ENCODE measurements at regions not wholly inside any gene's neighbourhood (a gene's known extent, or its start where the extent isn't known, plus 50 kb on each side); places are given as distances from the start of the nearest gene placed in this dataset.

DNA sequence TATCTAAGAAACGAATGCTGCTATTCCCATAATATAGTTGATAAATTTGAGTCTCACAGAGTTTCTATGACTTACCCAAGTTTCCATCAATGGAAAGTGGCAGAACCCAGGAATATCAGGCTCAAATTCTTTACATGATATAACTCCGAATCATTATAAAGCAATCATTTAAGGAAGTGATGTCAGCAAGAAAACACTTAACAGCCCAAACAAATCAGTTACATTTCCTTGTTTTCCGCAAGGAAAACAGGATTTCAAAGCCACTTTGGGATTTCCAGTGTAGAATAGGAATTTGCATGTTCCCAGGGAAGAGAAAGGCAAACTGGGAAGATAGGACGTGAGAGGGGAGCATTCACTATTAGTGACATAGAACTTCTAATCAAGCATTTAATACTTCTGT, 311.4 kb upstream of the GOT2 start:
- no peaks in the 10 kb centered on the region for H4K20me1 ChIP-seq (ENCODE audit: insufficient read depth)
- no peak overlapping the region for H3K4me2 ChIP-seq
- H3K9me3 ChIP-seq = no peaks in the 10 kb centered on the region
- POLR2A ChIA-PET = no interaction called here
- no peak overlapping the region for H2AFZ ChIP-seq (ENCODE audit: low read depth)
- H3K27me3 ChIP-seq (ENCODE audit: insufficient read depth) = no peaks in the 10 kb centered on the region
- no peak overlapping the region for H3K9ac ChIP-seq
- no peaks in the 10 kb centered on the region for H3K4me1 ChIP-seq (ENCODE audit: control insufficient read depth in 1 of 2, insufficient read depth in 2 of 2, low read depth in 1 of 2, low read length in 1 of 2)
- TF ChIP-seq GABPA (IDR thresholded peaks at IDR 0.05; ENCODE audit: low read depth) (no peak), TEAD4 (IDR thresholded peaks at IDR 0.05; ENCODE audit: borderline replicate concordance, insufficient read depth) (no peak), NRF1 (IDR thresholded peaks at IDR 0.05; ENCODE audit: low read depth, low read length) (no peak)
- TF ChIP-seq, protein P1, sequence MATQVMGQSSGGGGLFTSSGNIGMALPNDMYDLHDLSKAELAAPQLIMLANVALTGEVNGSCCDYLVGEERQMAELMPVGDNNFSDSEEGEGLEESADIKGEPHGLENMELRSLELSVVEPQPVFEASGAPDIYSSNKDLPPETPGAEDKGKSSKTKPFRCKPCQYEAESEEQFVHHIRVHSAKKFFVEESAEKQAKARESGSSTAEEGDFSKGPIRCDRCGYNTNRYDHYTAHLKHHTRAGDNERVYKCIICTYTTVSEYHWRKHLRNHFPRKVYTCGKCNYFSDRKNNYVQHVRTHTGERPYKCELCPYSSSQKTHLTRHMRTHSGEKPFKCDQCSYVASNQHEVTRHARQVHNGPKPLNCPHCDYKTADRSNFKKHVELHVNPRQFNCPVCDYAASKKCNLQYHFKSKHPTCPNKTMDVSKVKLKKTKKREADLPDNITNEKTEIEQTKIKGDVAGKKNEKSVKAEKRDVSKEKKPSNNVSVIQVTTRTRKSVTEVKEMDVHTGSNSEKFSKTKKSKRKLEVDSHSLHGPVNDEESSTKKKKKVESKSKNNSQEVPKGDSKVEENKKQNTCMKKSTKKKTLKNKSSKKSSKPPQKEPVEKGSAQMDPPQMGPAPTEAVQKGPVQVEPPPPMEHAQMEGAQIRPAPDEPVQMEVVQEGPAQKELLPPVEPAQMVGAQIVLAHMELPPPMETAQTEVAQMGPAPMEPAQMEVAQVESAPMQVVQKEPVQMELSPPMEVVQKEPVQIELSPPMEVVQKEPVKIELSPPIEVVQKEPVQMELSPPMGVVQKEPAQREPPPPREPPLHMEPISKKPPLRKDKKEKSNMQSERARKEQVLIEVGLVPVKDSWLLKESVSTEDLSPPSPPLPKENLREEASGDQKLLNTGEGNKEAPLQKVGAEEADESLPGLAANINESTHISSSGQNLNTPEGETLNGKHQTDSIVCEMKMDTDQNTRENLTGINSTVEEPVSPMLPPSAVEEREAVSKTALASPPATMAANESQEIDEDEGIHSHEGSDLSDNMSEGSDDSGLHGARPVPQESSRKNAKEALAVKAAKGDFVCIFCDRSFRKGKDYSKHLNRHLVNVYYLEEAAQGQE (IDR thresholded peaks at IDR 0.05; ENCODE audit: low read depth, low read length) = no peak
- TF ChIP-seq, protein P2, sequence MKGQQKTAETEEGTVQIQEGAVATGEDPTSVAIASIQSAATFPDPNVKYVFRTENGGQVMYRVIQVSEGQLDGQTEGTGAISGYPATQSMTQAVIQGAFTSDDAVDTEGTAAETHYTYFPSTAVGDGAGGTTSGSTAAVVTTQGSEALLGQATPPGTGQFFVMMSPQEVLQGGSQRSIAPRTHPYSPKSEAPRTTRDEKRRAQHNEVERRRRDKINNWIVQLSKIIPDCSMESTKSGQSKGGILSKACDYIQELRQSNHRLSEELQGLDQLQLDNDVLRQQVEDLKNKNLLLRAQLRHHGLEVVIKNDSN (IDR thresholded peaks at IDR 0.05; ENCODE audit: borderline replicate concordance, low read depth) = no peak
- no peaks in the 10 kb centered on the region for H3K79me2 ChIP-seq (ENCODE audit: insufficient read depth)
- no peaks in the 10 kb centered on the region for H3K9me2 ChIP-seq
- 26% methylated on average over 4 of the region's 4 CpGs for WGBS (ENCODE audit: low lambda C conversion rate)
- no peak for DNase-seq
- CTCF ChIA-PET = interaction anchor here (0.9 to 2.7 kb wide), 2 partner anchors 202 to 231 kb away, joined by 3 to 10 read pairs; no protein-coding TSS in a partner anchor
- no peak overlapping the region for H3K27ac ChIP-seq (ENCODE audit: low read depth in 2 of 2, low read length in 1 of 2)
- no peaks in the 10 kb centered on the region for H3F3A ChIP-seq (replicated peaks; ENCODE audit: insufficient read depth)
- no peaks in the 10 kb centered on the region for H3K36me3 ChIP-seq (replicated peaks in 1 of 2; ENCODE audit: control insufficient read depth in 1 of 2, insufficient read depth in 2 of 2, low read length in 1 of 2)
- no peak overlapping the region for H3K4me3 ChIP-seq (ENCODE audit: low read depth in 2 of 2, low read length in 1 of 2)

DNA sequence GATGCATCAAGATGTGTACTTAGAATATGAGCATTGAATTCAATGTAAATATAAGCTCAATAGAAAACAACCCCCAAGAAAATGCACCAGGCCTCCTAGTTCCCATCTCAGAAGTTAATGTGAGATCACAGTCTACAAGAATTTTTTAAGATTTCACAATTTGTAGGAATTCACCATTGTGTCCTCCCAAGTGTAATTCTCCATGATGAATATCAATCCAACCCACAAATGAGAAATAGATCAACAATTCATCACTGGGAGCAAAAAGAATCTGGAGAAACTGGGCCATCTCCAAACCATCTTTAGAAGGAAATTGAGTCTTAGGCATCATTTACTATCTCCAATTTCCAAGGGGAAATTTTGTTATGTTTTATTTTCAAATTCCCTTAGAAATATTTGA, 310.5 kb upstream of the GOT2 start:
- H4K20me1 ChIP-seq (ENCODE audit: insufficient read depth) = no peaks in the 10 kb centered on the region
- ChIA-PET POLR2A (no interaction called here), CTCF (interaction anchor here (1.2 kb wide), 1 partner anchor 230 kb away, joined by 4 read pairs; no protein-coding TSS in a partner anchor)
- no peaks in the 10 kb centered on the region for H3K9me2 ChIP-seq
- H2AFZ ChIP-seq (ENCODE audit: low read depth) = no peak overlapping the region
- no peak overlapping the region for H3K9ac ChIP-seq
- no peaks in the 10 kb centered on the region for H3K79me2 ChIP-seq (ENCODE audit: insufficient read depth)
- no peaks in the 10 kb centered on the region for H3F3A ChIP-seq (replicated peaks; ENCODE audit: insufficient read depth)
- H3K9me3 ChIP-seq = no peaks in the 10 kb centered on the region
- H3K27me3 ChIP-seq (ENCODE audit: insufficient read depth) = no peaks in the 10 kb centered on the region
- DNase-seq = no peak
- no peaks in the 10 kb centered on the region for H3K36me3 ChIP-seq (replicated peaks in 1 of 2; ENCODE audit: control insufficient read depth in 1 of 2, insufficient read depth in 2 of 2, low read length in 1 of 2)
- no peaks in the 10 kb centered on the region for H3K4me1 ChIP-seq (ENCODE audit: control insufficient read depth in 1 of 2, insufficient read depth in 2 of 2, low read depth in 1 of 2, low read length in 1 of 2)
- H3K27ac ChIP-seq (ENCODE audit: low read depth in 2 of 2, low read length in 1 of 2) = no peak overlapping the region
- H3K4me2 ChIP-seq = no peak overlapping the region
- H3K4me3 ChIP-seq (ENCODE audit: low read depth in 2 of 2, low read length in 1 of 2) = no peak overlapping the region
- TF ChIP-seq NRF1 (IDR thresholded peaks at IDR 0.05; ENCODE audit: low read depth, low read length) (no peak), POLR2AphosphoS5 (IDR thresholded peaks at IDR 0.05; ENCODE audit: low read depth, low read length) (no peak), TAF1 (IDR thresholded peaks at IDR 0.05; ENCODE audit: borderline replicate concordance, low read depth, low read length) (no peak), RCOR1 (IDR thresholded peaks at IDR 0.05; ENCODE audit: low read length) (no peak), MXI1 (IDR thresholded peaks at IDR 0.05; ENCODE audit: low read depth, low read length) (no peak), RXRA (IDR thresholded peaks at IDR 0.05; ENCODE audit: borderline replicate concordance, low read depth) (no peak), GATA2 (CRISPR knock-in tag; IDR thresholded peaks at IDR 0.05) (no peak), FOXJ3 (CRISPR knock-in tag; IDR thresholded peaks at IDR 0.05) (no peak), EP300 (IDR thresholded peaks at IDR 0.05; ENCODE audit: borderline replicate concordance in 1 of 2, low read depth in 1 of 2, low read length in 1 of 2) (no peak), CHD2 (IDR thresholded peaks at IDR 0.05; ENCODE audit: low read length, partially characterized antibody) (no peak), FOSL2 (IDR thresholded peaks at IDR 0.05; ENCODE audit: borderline replicate concordance, low read depth) (no peak), RAD21 (IDR thresholded peaks at IDR 0.05; ENCODE audit: low read length) (no peak)
- TF ChIP-seq, protein P3, sequence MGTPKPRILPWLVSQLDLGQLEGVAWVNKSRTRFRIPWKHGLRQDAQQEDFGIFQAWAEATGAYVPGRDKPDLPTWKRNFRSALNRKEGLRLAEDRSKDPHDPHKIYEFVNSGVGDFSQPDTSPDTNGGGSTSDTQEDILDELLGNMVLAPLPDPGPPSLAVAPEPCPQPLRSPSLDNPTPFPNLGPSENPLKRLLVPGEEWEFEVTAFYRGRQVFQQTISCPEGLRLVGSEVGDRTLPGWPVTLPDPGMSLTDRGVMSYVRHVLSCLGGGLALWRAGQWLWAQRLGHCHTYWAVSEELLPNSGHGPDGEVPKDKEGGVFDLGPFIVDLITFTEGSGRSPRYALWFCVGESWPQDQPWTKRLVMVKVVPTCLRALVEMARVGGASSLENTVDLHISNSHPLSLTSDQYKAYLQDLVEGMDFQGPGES (IDR thresholded peaks at IDR 0.05; ENCODE audit: low read depth, low read length) = no peak
- TF ChIP-seq, protein P1 (IDR thresholded peaks at IDR 0.05; ENCODE audit: low read depth, low read length) = no peak

All from SK-N-SH (cell line).